ENCODE measurements at regions not wholly inside any gene's neighbourhood (a gene's known extent, or its start where the extent isn't known, plus 50 kb on each side); places are given as distances from the start of the nearest gene placed in this dataset.

DNA sequence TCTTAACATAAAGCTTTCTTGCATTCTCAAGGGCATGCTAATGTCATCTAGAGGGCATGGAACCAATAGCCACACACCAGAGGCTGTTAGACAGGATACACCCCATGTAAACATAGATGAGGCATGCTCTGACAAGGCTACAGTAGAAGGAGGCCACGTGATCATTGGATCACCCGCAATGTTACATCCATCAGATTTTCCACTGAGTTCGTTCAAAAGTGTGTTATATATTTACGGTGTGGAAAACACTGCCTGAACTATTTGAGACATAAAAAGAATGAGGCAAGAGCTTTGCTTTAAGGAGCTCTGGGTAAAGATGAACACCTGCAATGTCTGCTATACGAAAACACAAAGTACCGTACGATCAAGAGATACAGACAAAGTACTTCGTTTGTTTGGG lies 817.5 kb upstream of the SLC10A2 start (continued):
- TF ChIP-seq, protein P1, sequence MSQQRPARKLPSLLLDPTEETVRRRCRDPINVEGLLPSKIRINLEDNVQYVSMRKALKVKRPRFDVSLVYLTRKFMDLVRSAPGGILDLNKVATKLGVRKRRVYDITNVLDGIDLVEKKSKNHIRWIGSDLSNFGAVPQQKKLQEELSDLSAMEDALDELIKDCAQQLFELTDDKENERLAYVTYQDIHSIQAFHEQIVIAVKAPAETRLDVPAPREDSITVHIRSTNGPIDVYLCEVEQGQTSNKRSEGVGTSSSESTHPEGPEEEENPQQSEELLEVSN (IDR thresholded peaks at IDR 0.05) = no peak
- TF ChIP-seq ASH2L (IDR thresholded peaks at IDR 0.05; ENCODE audit: low read length) = no peak
- no peak for TF ChIP-seq CHD1 (IDR thresholded peaks at IDR 0.05; ENCODE audit: low read depth, low read length)
- TF ChIP-seq RAD21 (IDR thresholded peaks at IDR 0.05 in 1 of 2, conservative IDR thresholded peaks at IDR 0.05 in 1 of 2; ENCODE audit: low read depth in 2 of 2, low read length in 2 of 2) = no peak
- no peak for TF ChIP-seq ZNF274 (IDR thresholded peaks at IDR 0.05; ENCODE audit: borderline replicate concordance, extremely low read depth, low read length)
- TF ChIP-seq, protein P2, sequence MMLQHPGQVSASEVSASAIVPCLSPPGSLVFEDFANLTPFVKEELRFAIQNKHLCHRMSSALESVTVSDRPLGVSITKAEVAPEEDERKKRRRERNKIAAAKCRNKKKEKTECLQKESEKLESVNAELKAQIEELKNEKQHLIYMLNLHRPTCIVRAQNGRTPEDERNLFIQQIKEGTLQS (IDR thresholded peaks at IDR 0.05; ENCODE audit: insufficient read depth, low read depth, low read length) = no peak
